ENCODE measurements at regions not wholly inside any gene's neighbourhood (a gene's known extent, or its start where the extent isn't known, plus 50 kb on each side); places are given as distances from the start of the nearest gene placed in this dataset.

DNA sequence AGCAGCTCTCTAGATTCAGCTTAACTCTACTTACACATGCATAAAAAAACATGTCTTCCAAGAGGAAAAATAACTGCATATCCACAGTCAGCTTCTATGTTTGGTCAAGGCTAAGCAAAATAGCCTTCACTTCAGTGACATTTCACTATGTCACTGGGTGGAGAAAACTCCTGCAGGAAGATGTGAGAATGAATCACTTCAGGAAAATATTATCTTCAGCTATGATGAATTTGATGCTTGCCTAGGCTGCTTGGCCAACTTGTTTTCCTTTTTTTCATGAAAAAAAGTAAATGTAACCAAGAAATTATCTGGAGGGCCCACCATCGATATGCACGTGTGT is 143.0 kb upstream of the ZNF608 start:
- TF ChIP-seq, protein P1, sequence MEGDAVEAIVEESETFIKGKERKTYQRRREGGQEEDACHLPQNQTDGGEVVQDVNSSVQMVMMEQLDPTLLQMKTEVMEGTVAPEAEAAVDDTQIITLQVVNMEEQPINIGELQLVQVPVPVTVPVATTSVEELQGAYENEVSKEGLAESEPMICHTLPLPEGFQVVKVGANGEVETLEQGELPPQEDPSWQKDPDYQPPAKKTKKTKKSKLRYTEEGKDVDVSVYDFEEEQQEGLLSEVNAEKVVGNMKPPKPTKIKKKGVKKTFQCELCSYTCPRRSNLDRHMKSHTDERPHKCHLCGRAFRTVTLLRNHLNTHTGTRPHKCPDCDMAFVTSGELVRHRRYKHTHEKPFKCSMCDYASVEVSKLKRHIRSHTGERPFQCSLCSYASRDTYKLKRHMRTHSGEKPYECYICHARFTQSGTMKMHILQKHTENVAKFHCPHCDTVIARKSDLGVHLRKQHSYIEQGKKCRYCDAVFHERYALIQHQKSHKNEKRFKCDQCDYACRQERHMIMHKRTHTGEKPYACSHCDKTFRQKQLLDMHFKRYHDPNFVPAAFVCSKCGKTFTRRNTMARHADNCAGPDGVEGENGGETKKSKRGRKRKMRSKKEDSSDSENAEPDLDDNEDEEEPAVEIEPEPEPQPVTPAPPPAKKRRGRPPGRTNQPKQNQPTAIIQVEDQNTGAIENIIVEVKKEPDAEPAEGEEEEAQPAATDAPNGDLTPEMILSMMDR (IDR thresholded peaks at IDR 0.05): no peak
- no peak for TF ChIP-seq POLR2A (IDR thresholded peaks at IDR 0.05)
